ENCODE measurements at regions not wholly inside any gene's neighbourhood (a gene's known extent, or its start where the extent isn't known, plus 50 kb on each side); places are given as distances from the start of the nearest gene placed in this dataset.

DNA sequence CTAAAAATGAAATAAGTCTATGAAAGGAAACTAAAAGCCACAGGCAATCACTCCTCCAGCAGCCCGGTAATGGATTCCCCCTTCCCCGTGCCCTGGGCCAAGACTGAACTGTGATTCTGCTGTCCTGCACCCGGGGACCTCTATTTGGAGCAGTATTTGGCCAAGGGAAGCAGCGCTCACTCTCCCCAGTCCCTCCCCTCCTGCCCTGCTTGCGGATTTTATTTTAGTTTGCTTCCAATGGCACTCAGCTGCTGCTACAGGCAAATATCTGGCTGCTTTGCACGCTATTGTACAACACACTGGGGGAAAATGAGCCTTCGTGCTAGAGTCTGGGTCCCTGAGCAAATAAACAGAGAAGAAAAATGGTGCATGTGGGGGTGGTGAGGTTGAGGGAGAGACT is 975.7 kb upstream of the RBFOX1 start:
- TF ChIP-seq, protein P1, sequence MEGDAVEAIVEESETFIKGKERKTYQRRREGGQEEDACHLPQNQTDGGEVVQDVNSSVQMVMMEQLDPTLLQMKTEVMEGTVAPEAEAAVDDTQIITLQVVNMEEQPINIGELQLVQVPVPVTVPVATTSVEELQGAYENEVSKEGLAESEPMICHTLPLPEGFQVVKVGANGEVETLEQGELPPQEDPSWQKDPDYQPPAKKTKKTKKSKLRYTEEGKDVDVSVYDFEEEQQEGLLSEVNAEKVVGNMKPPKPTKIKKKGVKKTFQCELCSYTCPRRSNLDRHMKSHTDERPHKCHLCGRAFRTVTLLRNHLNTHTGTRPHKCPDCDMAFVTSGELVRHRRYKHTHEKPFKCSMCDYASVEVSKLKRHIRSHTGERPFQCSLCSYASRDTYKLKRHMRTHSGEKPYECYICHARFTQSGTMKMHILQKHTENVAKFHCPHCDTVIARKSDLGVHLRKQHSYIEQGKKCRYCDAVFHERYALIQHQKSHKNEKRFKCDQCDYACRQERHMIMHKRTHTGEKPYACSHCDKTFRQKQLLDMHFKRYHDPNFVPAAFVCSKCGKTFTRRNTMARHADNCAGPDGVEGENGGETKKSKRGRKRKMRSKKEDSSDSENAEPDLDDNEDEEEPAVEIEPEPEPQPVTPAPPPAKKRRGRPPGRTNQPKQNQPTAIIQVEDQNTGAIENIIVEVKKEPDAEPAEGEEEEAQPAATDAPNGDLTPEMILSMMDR (conservative IDR thresholded peaks at IDR 0.05; ENCODE audit: low read depth) = no peak
- DNase-seq (ENCODE audit: low spot score) = no peak
- CTCF ChIA-PET = no interaction called here
- POLR2A ChIA-PET (ENCODE audit: low non-redundant PET) = no interaction called here
- H3K27ac ChIP-seq = no peak overlapping the region

DNA sequence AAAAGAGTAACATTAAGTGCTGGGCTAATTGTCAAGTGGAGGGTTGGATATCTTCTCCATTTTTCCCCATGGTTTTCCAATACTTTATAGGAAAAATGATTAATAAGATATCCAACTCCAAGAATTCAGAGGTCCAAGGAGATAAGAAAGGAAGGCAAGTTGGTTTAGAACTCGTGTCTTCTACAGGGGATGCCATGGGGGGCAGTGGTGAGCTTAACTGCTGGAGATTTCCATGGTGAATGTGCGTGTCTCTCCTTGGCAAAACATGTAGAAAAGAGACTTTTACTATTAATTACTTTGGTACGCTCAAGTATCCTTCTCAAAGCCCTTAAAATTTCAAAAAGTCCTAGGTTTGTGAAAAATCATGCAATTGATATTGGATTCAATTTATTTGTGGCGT is 982.9 kb upstream of the RBFOX1 start:
- ChIA-PET POLR2A (ENCODE audit: low non-redundant PET) (no interaction called here), CTCF (no interaction called here)
- TF ChIP-seq, protein P1 (conservative IDR thresholded peaks at IDR 0.05; ENCODE audit: low read depth) = no peak
- DNase-seq (ENCODE audit: low spot score) = no peak
- H3K27ac ChIP-seq = no peak overlapping the region

DNA sequence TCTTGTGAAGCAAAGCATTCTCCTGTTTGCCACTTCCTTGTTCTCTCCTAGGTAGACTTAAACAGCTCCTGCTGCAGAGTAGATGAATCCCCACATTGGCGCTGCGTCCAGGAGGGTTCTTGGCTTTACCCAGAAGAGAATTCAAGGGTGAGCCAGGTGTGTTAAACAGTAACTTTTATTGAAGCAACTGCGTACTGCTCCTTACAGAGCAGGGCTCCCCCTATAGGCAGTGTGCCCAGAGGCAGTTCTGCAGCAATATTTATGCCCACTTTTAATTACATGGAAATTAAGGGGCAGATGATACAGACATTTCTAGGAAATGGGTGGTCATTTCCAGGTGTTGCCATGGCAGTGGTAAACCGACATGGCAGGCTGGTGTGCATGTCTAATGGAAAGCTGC is 987.6 kb upstream of the RBFOX1 start:
- ChIA-PET CTCF (interaction anchor here (0.9 kb wide), 1 partner anchor 17 kb away, joined by 4 read pairs; no protein-coding TSS in a partner anchor), POLR2A (ENCODE audit: low non-redundant PET) (no interaction called here)
- DNase-seq (ENCODE audit: low spot score) = no peak
- H3K27ac ChIP-seq = no peak overlapping the region
- TF ChIP-seq, protein P1 (conservative IDR thresholded peaks at IDR 0.05; ENCODE audit: low read depth) = no peak

DNA sequence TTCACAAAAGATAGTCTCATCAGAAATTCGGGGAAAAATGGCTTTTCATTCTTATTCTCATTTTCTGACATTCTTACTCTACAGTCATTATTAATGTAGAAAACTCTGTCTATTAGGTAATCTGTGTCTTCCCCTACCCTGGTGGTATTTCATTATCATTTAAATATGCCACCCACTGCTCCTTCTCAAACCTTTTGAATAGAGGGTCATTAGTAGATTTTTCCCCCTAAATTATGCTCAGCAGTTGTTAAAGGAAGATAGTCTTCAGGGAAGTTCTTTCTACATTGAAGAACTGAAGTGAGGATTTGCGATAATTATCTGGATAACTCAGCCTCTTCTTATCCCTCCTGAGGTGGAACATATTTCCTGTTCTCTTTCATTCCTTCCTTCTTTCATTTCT is 989.5 kb upstream of the RBFOX1 start:
- POLR2A ChIA-PET (ENCODE audit: low non-redundant PET) = no interaction called here
- H3K27ac ChIP-seq = no peak overlapping the region
- TF ChIP-seq, protein P1 (conservative IDR thresholded peaks at IDR 0.05; ENCODE audit: low read depth) = no peak
- no peak for DNase-seq (ENCODE audit: low spot score)
- CTCF ChIA-PET = no interaction called here

DNA sequence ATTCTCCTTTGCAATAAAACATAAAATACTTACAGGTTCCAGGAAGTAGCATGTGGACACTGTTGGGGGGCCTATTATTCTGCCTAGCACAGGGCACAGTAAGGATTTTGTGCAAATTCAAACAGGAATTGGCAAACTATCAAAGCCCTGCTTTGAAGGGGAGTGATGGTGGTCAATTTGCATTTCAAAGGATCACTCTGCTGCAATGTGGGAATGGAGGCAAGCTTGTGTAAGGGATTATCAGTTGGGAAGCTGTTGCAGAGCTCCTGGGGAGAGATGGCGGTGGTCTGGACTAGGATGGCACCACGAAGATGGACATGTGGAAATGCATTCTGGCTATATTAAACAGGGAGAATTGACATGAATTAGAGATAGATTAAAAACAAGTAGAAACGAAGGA is 990.7 kb upstream of the RBFOX1 start:
- TF ChIP-seq, protein P1 (conservative IDR thresholded peaks at IDR 0.05; ENCODE audit: low read depth) = no peak
- ChIA-PET CTCF (no interaction called here), POLR2A (ENCODE audit: low non-redundant PET) (no interaction called here)
- H3K27ac ChIP-seq = no peak overlapping the region
- no peak for DNase-seq (ENCODE audit: low spot score)

DNA sequence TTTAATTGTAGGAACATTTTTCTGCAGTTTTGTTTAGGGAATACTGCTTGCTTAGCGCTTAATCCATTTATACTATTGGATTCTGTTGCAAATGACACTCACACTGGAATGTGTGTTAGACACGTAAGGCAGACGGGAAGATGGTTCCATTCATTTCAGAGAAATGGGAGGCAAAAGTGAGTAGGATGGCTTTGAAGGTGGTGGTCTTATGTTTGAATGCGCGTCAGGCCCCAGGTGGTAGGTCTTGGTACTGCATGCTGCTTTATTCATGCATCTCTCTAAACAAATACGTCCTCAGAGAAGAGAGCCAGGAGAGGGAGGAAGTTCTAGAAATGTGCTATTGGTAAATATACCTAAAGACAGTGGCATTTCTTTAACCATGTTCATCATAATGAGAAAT is 997.6 kb upstream of the RBFOX1 start:
- CTCF ChIA-PET = no interaction called here
- POLR2A ChIA-PET (ENCODE audit: low non-redundant PET) = no interaction called here
- no peak overlapping the region for H3K27ac ChIP-seq
- TF ChIP-seq, protein P1 (conservative IDR thresholded peaks at IDR 0.05; ENCODE audit: low read depth) = 0 out of 2 replicates have a peak, but pooled peaks have one; percentile 16
- DNase-seq (ENCODE audit: low spot score) = no peak

DNA sequence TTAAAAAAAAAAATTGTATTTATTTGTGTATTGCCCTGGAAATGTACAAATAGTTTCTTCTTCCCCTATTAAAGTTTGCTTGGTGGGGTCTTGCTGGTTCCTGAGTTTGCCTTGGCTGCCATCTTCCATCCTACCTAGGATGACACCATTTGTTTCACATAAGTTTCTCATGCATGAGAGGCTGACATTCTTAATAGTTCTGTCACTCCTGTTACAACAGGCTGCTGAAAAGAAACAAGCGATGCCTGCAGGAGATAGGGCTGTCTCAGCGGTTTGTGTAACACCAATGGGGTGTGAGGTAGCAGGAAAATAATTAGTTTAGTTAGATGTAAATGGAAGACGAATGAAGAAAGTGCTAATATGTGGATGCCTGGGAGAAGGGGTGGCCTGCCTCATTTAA is 1000.9 kb upstream of the RBFOX1 start:
- TF ChIP-seq, protein P1 (conservative IDR thresholded peaks at IDR 0.05; ENCODE audit: low read depth) = no peak
- CTCF ChIA-PET = no interaction called here
- no peak for DNase-seq (ENCODE audit: low spot score)
- POLR2A ChIA-PET (ENCODE audit: low non-redundant PET) = no interaction called here
- no peak overlapping the region for H3K27ac ChIP-seq

Data from RWPE1 (cell line).